HCT116 (cell line): ENCODE measurements at regions not wholly inside any gene's neighbourhood (a gene's known extent, or its start where the extent isn't known, plus 50 kb on each side); places are given as distances from the start of the nearest gene placed in this dataset.

Experiments
- ATAC-seq: fragments of 200-7000 bp; cut with Tn5 transposase; 2 replicates; pipeline ENCODE4 v1.9.1; 2020; ENCODE audit warnings: mild to moderate bottlenecking, moderate library complexity
- BruUV-seq: library from RNA; stranded (reverse); fragments of 400-500 nt; replicated peaks from 2 replicates; lab custom pipeline; 2021; lab: Mats Ljungman, UMichigan
- CTCF ChIA-PET: fragments of 300-600 bp; sonication (Branson Sonifier 250); formaldehyde crosslinking; loops from one replicate; lab custom pipeline; 2021; ENCODE audit warnings: antibody characterized with exemption; lab: Charles Lee
- POLR2A ChIA-PET: fragments of 300-600, 350-600 bp; sonication (Branson Sonifier 250); formaldehyde crosslinking; loops from one replicate; lab custom pipeline; 2021; ENCODE audit warnings: antibody characterized with exemption; lab: Charles Lee
- RAD21 ChIA-PET, 2 experiments: fragments of 300-600 bp; sonication (Branson Sonifier 250); formaldehyde crosslinking; loops; one replicate each; lab custom pipeline; 2023; ENCODE audit warnings: low total read pairs in 2 of 2; ENCODE audit not compliant: uncharacterized antibody in 2 of 2, unreplicated experiment in 2 of 2, low non-redundant PET in 1 of 2; lab: Charles Lee
- DNase-seq: peaks from one replicate; pipeline ENCODE4 v3.0.0-alpha.2; 2010; ENCODE audit warnings: low read depth, low spot score
- H2AFZ ChIP-seq: fragments of 200-600 bp; shearing (Covaris generic), sonication (generic); 2 replicates; pipeline ENCODE4 v1.6.1; 2017; ENCODE audit warnings: low read depth, mixed run types, mixed read lengths, antibody characterized with exemption, low read length; ENCODE audit not compliant: poor library complexity, severe bottlenecking
- H3K27ac ChIP-seq: 2 replicates; pipeline ENCODE4 v1.5.1; 2012; ENCODE audit warnings: low read depth, low read length
- H3K27me3 ChIP-seq: fragments of 200-600 bp; sonication (generic); 2 replicates; pipeline ENCODE4 v1.6.1; 2016; ENCODE audit warnings: mixed run types, low read length, mixed read lengths; ENCODE audit not compliant: insufficient read depth
- H3K36me3 ChIP-seq, 2 experiments: fragments of 200-500 bp in 1 of 2; fragments of 200-600 bp in 1 of 2; sonication (Bioruptor generic) in 1 of 2; sonication (generic) in 1 of 2; 2 replicates each; pipeline versions ENCODE4 v1.5.1 to v1.6.1; 2014 to 2016; ENCODE audit warnings: low read length in 2 of 2, inconsistent platforms in 1 of 2, mixed read lengths in 1 of 2, mixed run types in 1 of 2; ENCODE audit not compliant: insufficient read depth in 2 of 2, control insufficient read depth in 1 of 2
- H3K4me1 ChIP-seq, 2 experiments: fragments of 200-600 bp in 1 of 2; sonication (generic) in 1 of 2; 2 replicates each; pipeline versions ENCODE4 v1.5.1 to v1.6.1; 2012 to 2017; ENCODE audit warnings: low read length in 2 of 2, inconsistent platforms in 1 of 2, mild to moderate bottlenecking in 1 of 2, mixed read lengths in 1 of 2, mixed run types in 1 of 2, moderate library complexity in 1 of 2; ENCODE audit not compliant: insufficient read depth in 2 of 2, control insufficient read depth in 1 of 2
- H3K4me2 ChIP-seq: fragments of 200-600 bp; sonication (generic); 2 replicates; pipeline ENCODE4 v1.6.1; 2017; ENCODE audit warnings: mixed run types, low read length, mixed read lengths
- H3K4me3 ChIP-seq, 2 experiments: fragments of 200-600 bp in 1 of 2; sonication (generic) in 1 of 2; replicated peaks in 1 of 2; 2 replicates each; pipeline ENCODE4 v1.5.1; 2011 to 2016; ENCODE audit warnings: low read length in 2 of 2, control low read depth in 1 of 2, low read depth in 1 of 2, mild to moderate bottlenecking in 1 of 2, mixed read lengths in 1 of 2, mixed run types in 1 of 2
- H3K79me2 ChIP-seq: fragments of 200-600 bp; sonication (generic); 2 replicates; pipeline ENCODE4 v1.6.1; 2017; ENCODE audit warnings: mild to moderate bottlenecking, mixed run types, low read length, moderate library complexity, mixed read lengths; ENCODE audit not compliant: insufficient read depth
- H3K9ac ChIP-seq: fragments of 200-600 bp; sonication (generic); 2 replicates; pipeline ENCODE4 v1.6.1; 2016; ENCODE audit warnings: low read length, mixed read lengths
- H3K9me2 ChIP-seq: fragments of 200-600 bp; sonication (generic), shearing (Covaris generic); 2 replicates; pipeline ENCODE4 v1.6.1; 2017; ENCODE audit warnings: mixed run types, mild to moderate bottlenecking, moderate library complexity; ENCODE audit not compliant: insufficient read depth
- H3K9me3 ChIP-seq, 2 experiments: fragments of 200-500 bp in 1 of 2; fragments of 200-600 bp in 1 of 2; sonication (Bioruptor generic) in 1 of 2; sonication (generic) in 1 of 2; 2 replicates each; pipeline ENCODE4 v1.6.1; 2014 to 2017; ENCODE audit warnings: low read length in 2 of 2, mixed read lengths in 2 of 2, inconsistent platforms in 1 of 2, low read depth in 1 of 2, mild to moderate bottlenecking in 1 of 2, mixed run types in 1 of 2, moderate library complexity in 1 of 2; ENCODE audit not compliant: control insufficient read depth in 1 of 2, insufficient read depth in 1 of 2
- H4K20me1 ChIP-seq: fragments of 200-600 bp; sonication (generic), shearing (Covaris generic); 2 replicates; pipeline ENCODE4 v1.6.1; 2017; ENCODE audit warnings: mixed run types, mild to moderate bottlenecking, moderate library complexity; ENCODE audit not compliant: insufficient read depth
- ATF3 ChIP-seq: IDR thresholded peaks from 2 replicates; pipeline ENCODE4 v1.6.1; 2012
- CEBPB ChIP-seq: IDR thresholded peaks from 2 replicates; pipeline ENCODE4 v1.6.1; 2012; ENCODE audit warnings: low read depth
- CTCF ChIP-seq, 3 experiments: fragments of 200-600 bp in 1 of 3; sonication (generic) in 1 of 3; IDR thresholded peaks in 2 of 3; conservative IDR thresholded peaks in 1 of 3; 2 replicates each; pipeline ENCODE4 v1.5.1; 2012 to 2017; ENCODE audit warnings: low read depth in 2 of 3, low read length in 2 of 3, antibody characterized with exemption in 1 of 3, borderline replicate concordance in 1 of 3, control low read depth in 1 of 3, mild to moderate bottlenecking in 1 of 3, mixed read lengths in 1 of 3, mixed run types in 1 of 3, moderate library complexity in 1 of 3; ENCODE audit not compliant: insufficient read depth in 1 of 3
- EGR1 ChIP-seq: IDR thresholded peaks from 2 replicates; pipeline ENCODE4 v1.6.1; 2012; ENCODE audit warnings: low read depth
- EZH2phosphoT487 ChIP-seq: fragments of 200-600 bp; IDR thresholded peaks from 2 replicates; pipeline ENCODE4 v1.6.1; 2018; ENCODE audit warnings: antibody characterized with exemption, borderline replicate concordance
- JUND ChIP-seq: IDR thresholded peaks from 2 replicates; pipeline ENCODE4 v1.6.1; 2012
- POLR2A ChIP-seq: IDR thresholded peaks from 2 replicates; pipeline ENCODE4 v1.7.0; 2011; ENCODE audit warnings: borderline replicate concordance; ENCODE audit not compliant: insufficient read depth, insufficient read length; ENCODE audit errors: extremely low read depth
- RAD21 ChIP-seq: IDR thresholded peaks from 2 replicates; pipeline ENCODE4 v1.6.1; 2012; ENCODE audit warnings: low read depth, mild to moderate bottlenecking
- SIN3A ChIP-seq: IDR thresholded peaks from 2 replicates; pipeline ENCODE4 v1.6.1; 2012; ENCODE audit warnings: low read depth
- SP1 ChIP-seq: IDR thresholded peaks from 2 replicates; pipeline ENCODE4 v1.6.1; 2012; ENCODE audit warnings: low read depth
- SRF ChIP-seq: IDR thresholded peaks from 2 replicates; pipeline ENCODE4 v1.6.1; 2012; ENCODE audit warnings: low read depth
- TCF7L2 ChIP-seq: IDR thresholded peaks from 2 replicates; pipeline ENCODE4 v1.7.0; 2011; ENCODE audit warnings: borderline replicate concordance, inconsistent platforms; ENCODE audit not compliant: insufficient read depth, insufficient read length; ENCODE audit errors: extremely low read depth
- YY1 ChIP-seq: IDR thresholded peaks from 2 replicates; pipeline ENCODE4 v1.6.1; 2011; ENCODE audit warnings: low read length, low read depth, moderate library complexity, mild to moderate bottlenecking; ENCODE audit not compliant: insufficient replicate concordance; ENCODE audit errors: extremely low read depth
- ZBTB33 ChIP-seq: IDR thresholded peaks from 2 replicates; pipeline ENCODE4 v1.6.1; 2011; ENCODE audit warnings: mild to moderate bottlenecking, low read length, moderate library complexity; ENCODE audit not compliant: insufficient replicate concordance; ENCODE audit errors: extremely low read depth
- ZFX ChIP-seq: fragments of 450-650 bp; IDR thresholded peaks from 2 replicates; pipeline ENCODE4 v1.6.1; 2017
- ZNF274 ChIP-seq: fragments of 200-500 bp; sonication (Bioruptor generic); IDR thresholded peaks from 2 replicates; pipeline ENCODE4 v1.6.1; 2014; ENCODE audit warnings: mild to moderate bottlenecking, low read depth, low read length, inconsistent platforms
- intact Hi-C: fragments of 100-400 bp; cut with micrococcal nuclease; formaldehyde crosslinking; loops from 2 replicates; pipeline ENCODE4 v1.10.0; 2022

GRCh38 chr17:63369233-63369632, 76.9 kb downstream of the CYB561 start (continued):
- no peak for TF ChIP-seq ZBTB33
- no peak for TF ChIP-seq EGR1
- no peak for TF ChIP-seq SP1
- no peak for TF ChIP-seq SIN3A
- no peak for TF ChIP-seq SRF
- TF ChIP-seq ZNF274, result no peak
- TF ChIP-seq RAD21, result no peak
- no peak for TF ChIP-seq POLR2A

GRCh38 chr17:63370696-63371095, 75.4 kb downstream of the CYB561 start:
- Histone ChIP-seq H3K4me3 (no peak overlapping the region), H3K27ac (no peak overlapping the region), H3K36me3 (no peaks in the 10 kb centered on the region), H3K27me3 (no peaks in the 10 kb centered on the region), H3K9me2 (no peaks in the 10 kb centered on the region), H3K9ac (no peak overlapping the region), H3K79me2 (no peaks in the 10 kb centered on the region), H3K4me2 (no peak overlapping the region), H3K9me3 (no peaks in the 10 kb centered on the region), H4K20me1 (no peaks in the 10 kb centered on the region), H3K4me1 (no peaks in the 10 kb centered on the region), H2AFZ (no peak overlapping the region)
- no peak for TF ChIP-seq SIN3A
- TF ChIP-seq ZBTB33, result no peak
- no peak for TF ChIP-seq YY1
- TF ChIP-seq ATF3, result no peak
- TF ChIP-seq CTCF (IDR thresholded peaks at IDR 0.05 in 2 of 3, conservative IDR thresholded peaks at IDR 0.05 in 1 of 3; ENCODE audit: borderline replicate concordance in 1 of 3, insufficient read depth in 1 of 3, low read depth in 2 of 3, low read length in 2 of 3), result no peak
- no peak for TF ChIP-seq EGR1
- TF ChIP-seq CEBPB, result no peak
- TF ChIP-seq ZFX, result no peak
- no peak for TF ChIP-seq TCF7L2
- no peak for TF ChIP-seq EZH2phosphoT487
- no peak for TF ChIP-seq JUND
- no peak for TF ChIP-seq SRF
- DNase-seq (no peak), ATAC-seq (no peak)
- POLR2A ChIA-PET, result no interaction called here
- CTCF ChIA-PET, result no interaction called here
- no TSS peak for BruUV-seq
- RAD21 ChIA-PET, result no interaction called here
- intact Hi-C loops, result no loop called here
